GM21825 (cell line): ENCODE measurements at regions not wholly inside any gene's neighbourhood (a gene's known extent, or its start where the extent isn't known, plus 50 kb on each side); places are given as distances from the start of the nearest gene placed in this dataset.

ENCODE experiments used
- ATAC-seq: cut with Tn5 transposase; IDR thresholded peaks from one replicate; pipeline ENCODE4 v1.9.1; 2021; ENCODE audit warnings: mild to moderate bottlenecking, moderate library complexity; ENCODE audit not compliant: unreplicated experiment

DNA sequence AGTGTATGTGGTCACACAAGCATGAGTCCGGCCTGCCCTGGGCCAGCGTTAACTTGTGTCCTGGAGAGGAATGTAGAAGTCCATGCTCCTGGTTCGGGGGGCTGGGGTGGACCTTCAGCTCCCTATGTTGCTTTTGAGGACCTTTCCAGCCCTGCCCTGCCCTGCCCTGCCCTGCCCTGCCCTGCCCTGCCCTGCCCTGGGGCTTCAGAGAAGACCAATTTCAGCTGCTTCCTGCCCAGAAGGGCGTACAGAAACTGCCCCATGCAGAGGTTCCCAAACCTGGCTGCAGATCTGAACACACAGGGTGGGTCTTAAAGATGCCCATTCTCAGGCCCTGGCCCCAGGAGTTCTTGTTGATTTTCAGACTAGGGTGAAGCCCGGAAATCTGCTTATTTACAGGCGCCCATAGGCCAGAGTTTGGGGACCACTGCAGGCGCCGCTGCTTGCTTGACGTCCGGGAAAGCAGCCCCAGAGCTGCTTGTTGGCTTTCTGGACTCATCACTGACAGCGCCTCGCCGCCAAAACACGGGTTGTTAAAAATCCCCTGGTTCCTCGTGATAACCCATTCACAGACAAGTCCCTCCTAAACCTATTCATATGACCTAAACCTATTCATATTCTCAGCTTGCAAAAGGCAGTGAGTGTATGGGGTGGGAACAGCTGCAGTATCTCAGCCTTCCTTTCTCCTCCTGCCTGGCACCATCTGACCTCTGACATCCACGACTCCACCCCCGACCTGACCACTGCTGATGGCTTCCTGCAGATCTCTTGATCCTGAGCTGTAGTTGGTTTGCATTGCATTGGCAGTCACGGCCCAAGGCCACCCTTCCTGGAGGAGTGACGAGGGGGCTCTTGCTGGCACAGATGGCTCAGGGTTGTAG is 198.3 kb downstream of the GLI2 start:
- ATAC-seq: no peak

GRCh38 chr2:120934574-120935338 is 199.1 kb downstream of the GLI2 start:
- ATAC-seq: no peak

DNA sequence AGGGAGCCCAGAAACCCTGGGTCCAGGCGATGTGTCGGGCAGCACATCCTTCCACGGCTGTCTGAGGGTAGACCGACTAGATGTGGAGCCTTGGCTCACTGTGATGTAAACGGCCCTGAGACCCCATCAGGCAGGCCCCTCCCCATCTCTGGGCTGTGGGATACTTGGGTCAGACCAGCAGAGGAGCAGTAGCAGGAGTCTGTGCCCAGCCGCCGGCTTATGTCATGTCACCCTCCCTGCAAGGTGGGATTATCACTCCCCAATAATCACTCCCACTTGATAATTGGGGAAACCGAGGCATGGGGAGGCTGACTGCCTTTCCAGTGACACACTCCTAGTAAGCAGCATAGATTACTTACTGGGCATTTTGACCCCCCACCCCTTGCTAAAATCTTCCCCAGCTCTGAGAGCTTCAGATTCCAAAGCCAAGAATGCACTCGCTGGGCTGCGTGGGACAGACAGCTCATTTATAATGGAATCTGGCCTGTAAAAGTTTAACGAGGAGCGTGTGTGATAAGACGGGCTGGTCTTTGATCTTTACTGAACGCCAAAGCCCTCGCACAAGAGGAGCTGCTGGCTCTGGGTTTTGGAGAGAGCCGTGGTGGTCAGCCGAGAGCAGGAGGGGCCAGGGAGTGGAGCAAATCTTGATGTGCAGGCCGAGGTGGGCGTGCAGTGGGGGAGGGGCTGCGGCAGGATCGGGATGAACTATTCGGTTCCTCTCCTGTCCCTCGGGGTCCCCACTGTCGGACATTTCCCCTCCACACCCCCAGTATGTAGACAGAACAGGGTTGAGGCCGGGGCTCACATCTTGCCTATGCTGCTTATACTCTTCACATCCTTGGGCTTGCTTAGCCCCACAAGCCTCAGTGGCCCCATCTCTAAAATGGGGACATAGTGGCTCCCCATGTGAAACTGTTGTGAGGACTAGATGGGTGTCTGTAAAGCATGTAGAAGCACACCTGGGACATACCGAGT is 200.0 kb downstream of the GLI2 start:
- no peak for ATAC-seq

GRCh38 chr2:120936476-120937334 is 201.0 kb downstream of the GLI2 start:
- ATAC-seq: no peak

DNA sequence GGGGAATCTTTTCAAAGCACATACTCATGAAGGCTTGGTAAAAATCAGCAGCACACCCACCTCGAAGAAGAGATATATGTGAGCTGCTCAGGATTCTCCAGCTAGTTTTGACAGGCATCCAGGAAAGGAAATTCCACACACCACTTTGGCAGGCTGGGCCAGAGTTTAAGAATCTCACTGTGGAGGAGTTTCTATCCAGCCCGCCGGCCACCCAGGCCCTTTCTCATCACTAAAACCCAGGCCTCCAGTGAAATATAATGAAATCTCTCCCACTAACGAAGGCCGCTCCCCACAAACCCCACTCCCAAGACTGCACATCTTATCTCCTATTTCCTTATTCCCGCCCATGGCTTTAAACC is 202.0 kb downstream of the GLI2 start:
- ATAC-seq: no peak

DNA sequence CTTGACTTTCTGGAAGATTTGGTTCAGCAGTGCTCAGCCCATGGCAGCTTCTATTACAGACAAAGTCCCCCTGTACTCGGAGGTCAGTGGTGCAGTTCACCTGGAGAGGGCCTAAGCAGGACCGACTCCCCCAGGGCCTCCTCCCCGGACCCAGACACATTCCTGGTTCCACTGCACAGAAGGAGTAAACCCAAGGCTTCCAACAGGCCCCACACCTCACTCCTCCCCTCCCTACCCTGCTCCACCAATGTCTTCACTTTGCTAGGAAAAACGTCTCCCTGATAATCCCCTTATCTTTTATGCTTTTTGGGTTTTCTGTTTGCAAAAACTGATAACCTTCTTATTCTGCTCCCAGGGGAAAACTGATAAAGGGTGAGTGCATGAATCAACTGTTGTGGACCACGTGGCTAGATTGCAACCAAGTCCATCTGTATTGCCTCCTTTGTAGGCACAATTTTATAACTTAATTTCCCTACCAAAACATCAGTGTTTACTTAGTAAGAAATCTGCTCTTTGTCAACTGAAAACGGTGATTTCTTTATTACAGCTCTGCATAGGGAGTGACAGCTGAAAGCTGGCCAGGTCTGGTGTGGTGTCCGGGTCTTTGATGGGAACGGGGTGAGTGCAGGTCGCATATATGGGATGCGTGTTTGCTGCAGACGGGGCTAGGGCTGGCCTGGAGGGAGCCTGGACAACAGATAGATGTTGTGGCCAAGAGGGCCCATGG is 202.5 kb downstream of the GLI2 start:
- ATAC-seq: no peak

- ATAC-seq: no peak
These were observed 204.1 kb downstream of the GLI2 start for GRCh38 chr2:120939595-120940318.

DNA sequence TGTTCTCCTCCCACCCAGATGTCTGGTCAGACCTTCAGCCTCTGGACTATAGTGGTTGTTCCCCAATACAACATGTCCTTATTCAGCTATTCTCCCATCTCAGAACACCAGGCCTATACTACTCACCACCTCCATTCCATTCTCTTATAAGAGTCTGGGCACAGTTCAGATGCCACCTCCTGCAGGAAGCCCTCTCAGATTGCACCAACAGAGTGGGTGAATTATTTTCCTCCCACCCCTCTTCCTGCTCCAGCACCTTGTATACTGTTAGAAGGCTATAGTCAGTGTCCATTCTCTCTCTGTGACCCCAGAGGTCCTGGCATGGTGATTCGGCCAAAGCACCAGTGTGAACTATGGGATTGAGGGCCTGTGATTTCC is 204.6 kb downstream of the GLI2 start:
- ATAC-seq: no peak

- no peak for ATAC-seq
These were observed 205.1 kb downstream of the GLI2 start for GRCh38 chr2:120940726-120941256.

DNA sequence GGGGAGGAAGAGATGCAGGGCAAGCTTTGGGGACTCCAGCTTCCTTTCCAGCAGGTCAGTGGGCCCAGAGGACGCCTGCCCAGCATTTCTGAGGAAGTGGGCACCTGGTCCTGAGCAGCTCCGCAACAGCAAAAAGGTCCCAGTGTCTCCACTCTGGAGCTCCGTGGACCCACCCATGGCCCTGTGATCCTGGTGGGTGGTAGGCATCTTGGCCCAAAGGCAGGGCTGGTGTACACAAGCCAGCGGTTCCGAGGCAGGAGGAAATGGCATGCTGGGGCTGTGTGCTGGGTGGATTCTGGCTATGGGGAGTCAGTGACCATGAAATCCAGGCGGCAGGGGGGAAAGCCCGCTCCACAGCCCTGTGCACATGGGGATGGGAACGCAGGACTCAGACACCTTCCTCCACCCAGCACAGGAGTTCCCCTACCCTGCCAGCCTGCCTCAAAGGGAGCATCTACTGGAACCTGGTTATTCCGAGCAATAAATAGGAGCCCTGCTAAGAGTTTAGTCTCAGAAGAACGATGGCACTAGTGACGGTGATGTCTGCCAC is 206.0 kb downstream of the GLI2 start:
- ATAC-seq: no peak

DNA sequence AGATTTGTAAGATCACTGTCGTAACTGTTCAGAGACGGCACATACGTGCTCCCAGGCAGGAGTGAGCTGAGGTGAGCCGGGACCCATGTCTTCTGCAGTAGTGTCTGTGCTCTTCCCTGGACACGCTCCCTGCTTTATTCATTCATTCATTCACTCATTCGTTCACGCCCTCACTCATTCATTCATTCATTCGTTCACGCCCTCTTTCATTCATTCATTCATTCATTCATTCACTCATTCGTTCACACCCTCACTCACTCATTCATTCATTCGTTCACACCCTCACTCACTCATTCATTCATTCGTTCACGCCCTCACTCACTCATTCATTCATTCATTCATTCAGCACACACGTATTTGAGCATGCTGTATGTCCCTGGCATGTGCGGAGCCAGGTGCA is 207.0 kb downstream of the GLI2 start:
- no peak for ATAC-seq

- ATAC-seq: no peak
These were observed 207.9 kb downstream of the GLI2 start for GRCh38 chr2:120943403-120944034.

GRCh38 chr2:120944575-120944974 is 208.9 kb downstream of the GLI2 start:
- ATAC-seq: no peak

GRCh38 chr2:120945091-120945490 is 209.4 kb downstream of the GLI2 start:
- ATAC-seq: no peak

DNA sequence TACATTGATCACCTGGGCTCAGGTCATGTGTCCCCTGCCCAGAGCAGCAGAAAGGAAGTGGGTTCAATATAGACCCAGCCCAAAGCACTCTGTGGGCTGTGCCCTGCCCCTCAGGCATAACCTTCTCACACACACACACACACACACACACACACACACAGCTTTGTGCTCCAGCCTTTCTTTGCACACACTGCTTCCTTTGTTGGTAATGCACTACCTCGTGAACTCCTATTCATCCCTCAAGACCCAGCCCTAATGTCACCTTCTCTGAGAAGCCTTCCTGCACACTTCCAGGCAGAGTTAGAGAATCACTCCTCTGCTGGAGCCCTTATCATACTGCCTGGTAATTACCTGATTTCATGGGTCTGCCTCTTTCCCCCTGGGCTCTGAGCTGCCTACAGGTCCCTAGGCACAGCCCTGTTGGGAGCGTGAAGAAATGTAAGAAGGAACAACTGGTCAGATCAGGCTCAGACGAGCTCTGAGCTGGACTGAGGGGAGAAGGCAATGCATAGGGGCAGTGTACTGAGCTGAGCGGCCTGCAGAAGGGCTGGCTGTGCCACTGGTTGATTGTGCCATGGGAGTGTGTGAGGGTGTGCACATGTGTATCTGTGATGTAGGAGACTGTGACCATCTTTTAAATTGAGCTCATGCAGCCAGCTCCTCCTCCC is 210.3 kb downstream of the GLI2 start:
- ATAC-seq: no peak

DNA sequence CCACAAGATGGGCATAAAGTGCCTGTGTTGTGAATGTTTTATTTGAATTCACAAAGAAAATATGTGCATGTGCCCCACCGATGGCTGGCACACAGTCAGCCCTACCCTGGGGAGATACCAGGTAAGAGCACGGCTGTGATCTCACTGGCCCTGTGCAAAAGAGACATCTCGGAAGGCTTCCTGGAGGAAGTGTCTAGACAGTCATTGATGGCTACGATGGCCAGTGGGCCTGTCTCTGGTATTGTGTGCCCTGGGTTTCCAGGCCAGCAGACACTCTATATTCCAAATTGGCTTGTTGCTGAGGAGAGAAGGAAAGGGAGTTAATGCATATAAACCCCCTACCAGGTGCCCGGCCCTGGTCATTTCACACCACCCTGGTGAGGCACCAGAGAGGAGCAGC is 211.7 kb downstream of the GLI2 start:
- no peak for ATAC-seq

DNA sequence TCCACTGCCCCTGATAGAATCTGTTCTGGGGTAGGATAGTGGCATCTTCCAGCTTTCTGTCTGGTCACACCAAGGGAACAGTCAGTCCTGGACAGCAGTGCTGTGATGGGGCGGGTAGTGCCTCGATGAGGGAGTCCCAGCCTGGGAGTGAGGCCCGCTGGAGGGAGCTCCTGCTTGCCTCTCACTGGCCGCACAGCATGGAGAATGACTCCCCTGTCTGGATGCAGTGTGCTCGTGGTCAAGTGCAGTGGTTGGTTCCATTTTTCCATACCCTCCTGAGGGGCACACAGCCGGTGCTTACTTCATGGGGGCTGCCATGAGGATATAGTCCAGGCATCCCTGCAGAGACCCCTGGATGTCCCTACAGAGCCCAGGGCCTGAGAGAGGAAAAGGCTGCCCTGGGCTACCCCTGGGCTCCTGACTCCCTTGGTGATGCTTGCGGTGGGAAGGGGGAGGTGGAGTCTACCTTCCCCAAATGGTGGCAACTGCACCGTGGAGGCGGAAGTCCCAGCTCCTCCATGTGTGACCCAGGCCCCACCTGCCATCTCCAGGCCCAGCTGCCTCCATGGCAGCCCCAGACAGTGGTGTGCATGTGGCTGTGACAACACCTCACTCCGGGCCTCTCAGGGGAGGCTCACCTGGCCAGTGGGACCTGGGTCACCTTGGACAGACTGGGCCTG is 212.5 kb downstream of the GLI2 start:
- no peak for ATAC-seq
